ENCODE measurements at regions not wholly inside any gene's neighbourhood (a gene's known extent, or its start where the extent isn't known, plus 50 kb on each side); places are given as distances from the start of the nearest gene placed in this dataset.

DNA sequence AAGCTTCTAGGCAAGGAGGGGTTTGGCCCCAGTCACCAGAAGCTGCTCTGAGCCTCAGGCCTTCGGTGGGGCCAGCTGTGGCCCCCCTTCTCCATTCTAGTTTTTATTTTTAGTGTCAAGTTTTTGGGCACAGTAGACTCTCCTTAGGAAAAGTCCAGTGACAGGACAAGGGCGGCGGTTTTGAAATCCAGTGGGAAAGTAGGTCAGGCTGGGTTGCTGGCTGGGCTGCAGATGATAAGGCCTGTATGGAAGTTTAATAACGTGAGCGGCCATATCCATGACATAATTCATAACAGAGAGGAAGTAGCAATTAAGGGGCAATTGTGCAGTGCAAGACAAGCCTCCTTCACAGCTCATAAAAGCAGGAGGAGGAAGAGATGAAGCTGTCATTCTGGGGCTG, 87.1 kb upstream of the ZNF716 start:
- Histone ChIP-seq H3K9me3 (peaks cover 0 to 79% (median 0%) of the 10 kb centered on the region in 11 donors), H3K27me3 (no peaks in the 10 kb centered on the region), H3K36me3 (no peaks in the 10 kb centered on the region), H3K4me3 (no peak overlapping the region), H3K4me1 (peaks cover 0 to 4% (median 0%) of the 10 kb centered on the region in 9 donors), H3K27ac (no peak overlapping the region)
- ATAC-seq (peak in 7 of 8 donors; percentile 39 to 76 (median 54)), DNase-seq (no peak)
- 49 to 70% methylated on average over 5 of the region's 5 CpGs for WGBS, 2 donors
- TF ChIP-seq, protein P1, sequence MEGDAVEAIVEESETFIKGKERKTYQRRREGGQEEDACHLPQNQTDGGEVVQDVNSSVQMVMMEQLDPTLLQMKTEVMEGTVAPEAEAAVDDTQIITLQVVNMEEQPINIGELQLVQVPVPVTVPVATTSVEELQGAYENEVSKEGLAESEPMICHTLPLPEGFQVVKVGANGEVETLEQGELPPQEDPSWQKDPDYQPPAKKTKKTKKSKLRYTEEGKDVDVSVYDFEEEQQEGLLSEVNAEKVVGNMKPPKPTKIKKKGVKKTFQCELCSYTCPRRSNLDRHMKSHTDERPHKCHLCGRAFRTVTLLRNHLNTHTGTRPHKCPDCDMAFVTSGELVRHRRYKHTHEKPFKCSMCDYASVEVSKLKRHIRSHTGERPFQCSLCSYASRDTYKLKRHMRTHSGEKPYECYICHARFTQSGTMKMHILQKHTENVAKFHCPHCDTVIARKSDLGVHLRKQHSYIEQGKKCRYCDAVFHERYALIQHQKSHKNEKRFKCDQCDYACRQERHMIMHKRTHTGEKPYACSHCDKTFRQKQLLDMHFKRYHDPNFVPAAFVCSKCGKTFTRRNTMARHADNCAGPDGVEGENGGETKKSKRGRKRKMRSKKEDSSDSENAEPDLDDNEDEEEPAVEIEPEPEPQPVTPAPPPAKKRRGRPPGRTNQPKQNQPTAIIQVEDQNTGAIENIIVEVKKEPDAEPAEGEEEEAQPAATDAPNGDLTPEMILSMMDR (IDR thresholded peaks at IDR 0.05): no peak
- intact Hi-C loops (cut with DNase I): no loop called here

DNA sequence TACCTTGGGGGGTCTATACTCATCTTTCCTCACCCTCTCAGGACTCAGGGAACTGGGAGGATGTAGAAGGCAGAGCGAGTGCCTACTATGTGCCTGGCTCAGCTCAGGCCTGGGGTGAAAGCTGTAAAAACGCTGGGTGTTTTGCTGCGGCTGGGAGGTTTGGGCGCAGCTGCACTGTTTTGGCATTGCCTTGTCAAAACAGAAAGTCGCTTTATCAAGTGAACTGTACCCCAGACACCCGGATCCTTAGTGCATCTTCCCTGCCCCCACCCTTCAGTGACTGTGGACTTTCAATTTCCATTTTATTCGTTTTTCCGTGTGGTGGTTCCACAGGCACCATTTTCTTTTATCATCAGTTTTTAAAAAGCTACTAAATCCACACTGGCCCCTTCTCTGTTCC, 86.7 kb upstream of the ZNF716 start:
- WGBS, 2 donors: 62 to 66% methylated on average over 8 of the region's 8 CpGs
- Histone ChIP-seq H3K27me3 (no peaks in the 10 kb centered on the region), H3K9me3 (peaks cover 0 to 80% (median 0%) of the 10 kb centered on the region in 11 donors), H3K36me3 (no peaks in the 10 kb centered on the region), H3K27ac (no peak overlapping the region), H3K4me1 (peaks cover 0 to 4% (median 0%) of the 10 kb centered on the region in 9 donors), H3K4me3 (no peak overlapping the region)
- intact Hi-C loops (cut with DNase I): no loop called here
- TF ChIP-seq, protein P1 (IDR thresholded peaks at IDR 0.05): no peak
- DNase-seq (no peak), ATAC-seq (no peak)

DNA sequence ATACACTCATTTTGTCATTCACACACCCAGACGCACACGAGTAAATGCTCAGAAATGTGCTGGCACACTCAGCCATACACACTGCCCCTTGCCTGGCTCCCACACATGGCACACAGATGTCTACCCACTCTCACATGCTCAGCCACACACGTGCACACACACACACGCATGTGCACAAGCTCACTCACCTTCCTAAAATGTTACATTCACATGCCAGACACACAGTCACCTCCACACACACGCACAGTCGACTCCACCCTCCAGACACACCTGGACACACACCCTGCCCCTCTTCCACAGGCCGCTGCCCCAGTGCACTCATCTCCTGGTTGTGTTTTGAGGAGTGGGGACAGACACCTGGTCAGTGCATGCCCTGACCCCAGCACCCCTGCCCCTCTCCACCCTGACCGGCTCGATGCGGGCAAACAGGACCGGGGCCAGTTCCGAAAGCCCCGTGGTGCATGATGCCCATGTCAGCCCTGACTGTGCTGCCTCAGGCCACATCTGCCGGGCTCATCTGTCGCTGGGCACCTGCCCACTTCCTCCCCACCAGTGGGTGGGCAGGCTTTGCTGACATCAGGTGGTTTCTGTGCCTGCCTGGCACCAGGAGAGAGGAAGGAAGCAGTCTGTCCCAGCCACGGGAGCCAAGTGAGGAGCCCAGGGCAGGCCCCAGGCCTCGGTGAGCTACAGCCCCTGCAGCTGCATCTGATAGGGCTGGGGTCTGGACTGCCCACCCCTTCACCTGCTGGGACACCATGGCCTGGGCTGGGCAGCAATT, 84.9 kb upstream of the ZNF716 start:
- Histone ChIP-seq H3K4me3 (no peak overlapping the region), H3K27me3 (no peaks in the 10 kb centered on the region), H3K36me3 (no peaks in the 10 kb centered on the region), H3K27ac (no peak overlapping the region), H3K4me1 (peaks cover 0 to 4% (median 0%) of the 10 kb centered on the region in 9 donors), H3K9me3 (peaks cover 0 to 67% (median 0%) of the 10 kb centered on the region in 11 donors)
- WGBS, 2 donors: 76 to 82% methylated on average over 17 of the region's 17 CpGs
- TF ChIP-seq, protein P1 (IDR thresholded peaks at IDR 0.05): no peak
- DNase-seq: no peak
- intact Hi-C loops (cut with DNase I): no loop called here
- ATAC-seq: peak in 1 of 8 donors; percentile 45

DNA sequence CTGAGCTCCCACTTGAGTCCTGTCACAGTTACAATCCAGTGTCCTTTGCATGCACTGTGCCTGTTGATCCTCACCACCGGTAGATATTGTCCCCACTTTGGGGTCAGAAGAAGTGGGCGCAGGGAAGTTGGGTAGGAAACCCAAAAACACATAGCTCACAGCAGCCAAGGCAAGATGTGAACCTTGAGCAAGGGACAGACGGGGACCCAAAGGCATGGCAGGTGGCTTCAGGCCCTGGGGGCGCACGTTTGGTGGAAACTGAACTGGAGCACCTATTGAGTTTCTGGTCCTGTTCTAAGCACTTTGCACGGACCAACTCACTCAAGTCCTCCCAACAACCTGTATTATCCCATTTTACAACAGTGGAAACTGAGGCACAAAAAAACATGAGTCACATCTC, 82.8 kb upstream of the ZNF716 start:
- ATAC-seq (no peak), DNase-seq (no peak)
- H3K27me3 ChIP-seq: no peaks in the 10 kb centered on the region
- no peaks in the 10 kb centered on the region for H3K36me3 ChIP-seq
- peaks cover 0 to 4% (median 0%) of the 10 kb centered on the region in 9 donors for H3K4me1 ChIP-seq
- no peak overlapping the region for H3K4me3 ChIP-seq
- TF ChIP-seq, protein P1 (IDR thresholded peaks at IDR 0.05): no peak
- intact Hi-C loops (cut with DNase I): no loop called here
- WGBS, 2 donors: 75 to 82% methylated on average over 6 of the region's 6 CpGs
- H3K27ac ChIP-seq: no peak overlapping the region
- H3K9me3 ChIP-seq: peaks cover 0 to 66% (median 0%) of the 10 kb centered on the region in 11 donors
